H7 (cell line): ENCODE measurements at regions not wholly inside any gene's neighbourhood (a gene's known extent, or its start where the extent isn't known, plus 50 kb on each side); places are given as distances from the start of the nearest gene placed in this dataset.
"Not testable (repeated sequence)": the region's sequence is repeated elsewhere in the genome, so short reads cannot be mapped to it uniquely, and the experiment has no call there.

ENCODE experiments used
- DNase-seq: peaks from one replicate; pipeline ENCODE4 v3.0.0; 2012
- H3K27me3 ChIP-seq: 2 replicates; pipeline ENCODE4 v1.6.0; 2011; ENCODE audit warnings: mild to moderate bottlenecking, low read length; ENCODE audit not compliant: control insufficient read depth, insufficient read depth
- H3K36me3 ChIP-seq: replicated peaks from 2 replicates; pipeline ENCODE4 v1.5.1; 2011; ENCODE audit warnings: low read length; ENCODE audit not compliant: control insufficient read depth, insufficient read depth
- H3K4me3 ChIP-seq: 2 replicates; pipeline ENCODE4 v1.5.1; 2011; ENCODE audit warnings: low read depth, mild to moderate bottlenecking, control low read depth, low read length, moderate library complexity; ENCODE audit not compliant: insufficient read depth

DNA sequence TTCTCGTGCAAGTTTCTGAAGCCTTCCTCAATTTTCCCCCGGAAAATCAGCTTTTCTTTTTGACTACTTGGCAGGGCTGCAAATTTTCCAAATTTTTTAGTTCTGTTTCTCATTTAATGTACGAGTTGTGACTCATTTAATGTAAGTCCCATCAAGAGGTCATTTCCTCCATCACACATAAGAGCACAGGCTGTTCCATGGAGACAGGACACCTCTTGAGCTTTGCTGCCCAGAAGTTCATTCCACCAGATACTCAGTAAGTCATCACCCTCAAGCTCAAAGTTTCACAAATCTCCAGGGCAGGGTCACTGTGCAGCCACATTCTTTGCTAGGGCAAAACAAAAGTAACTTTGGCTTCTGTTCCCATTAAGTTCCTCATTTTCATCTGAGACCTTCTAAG is 101.5 kb upstream of the TEKT4 start:
- H3K36me3 ChIP-seq = no peaks in the 10 kb centered on the region
- H3K27me3 ChIP-seq = no peaks in the 10 kb centered on the region
- no peak overlapping the region for H3K4me3 ChIP-seq
- DNase-seq = no peak

DNA sequence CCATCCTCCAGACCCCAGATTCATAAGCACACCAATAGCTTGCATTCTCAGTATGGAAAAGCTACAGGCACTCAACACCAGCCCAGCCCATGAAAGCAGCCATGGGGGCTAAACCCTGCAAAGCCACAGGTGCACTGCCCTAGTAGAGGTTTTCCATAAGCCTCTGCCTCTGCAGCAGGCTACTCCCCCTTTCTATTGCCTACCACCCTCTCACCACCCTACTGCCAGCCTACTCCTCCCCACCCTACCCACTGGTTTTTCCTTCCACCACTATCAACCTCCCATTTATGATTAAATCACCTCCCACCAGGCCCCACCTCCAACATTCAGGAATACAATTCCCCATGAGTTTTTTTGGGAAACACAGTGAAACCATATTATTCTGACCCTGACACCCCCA is 96.4 kb upstream of the TEKT4 start:
- no peak for DNase-seq
- Histone ChIP-seq H3K36me3 (no peaks in the 10 kb centered on the region), H3K4me3 (no peak overlapping the region), H3K27me3 (no peaks in the 10 kb centered on the region)

DNA sequence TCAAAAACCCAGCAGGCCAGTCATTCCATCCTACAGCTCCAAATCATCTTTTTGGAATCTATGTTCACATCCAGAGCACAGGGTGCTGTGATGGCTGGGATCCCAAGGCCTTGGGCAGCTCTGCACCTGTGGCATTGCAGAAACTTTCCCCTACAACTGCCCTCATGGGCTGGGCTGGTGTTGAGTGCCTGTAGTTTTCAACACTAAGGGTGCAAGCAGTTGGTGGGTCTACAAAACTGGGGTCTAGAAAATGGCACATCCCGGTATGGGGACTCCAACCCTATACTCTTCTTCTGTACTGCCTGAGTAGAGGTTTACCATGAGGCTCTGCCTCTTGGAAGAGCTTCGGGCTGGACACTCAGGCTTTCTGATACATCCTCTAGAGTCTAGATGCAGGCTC is 95.2 kb upstream of the TEKT4 start:
- DNase-seq = no peak
- Histone ChIP-seq H3K4me3 (no peak overlapping the region), H3K27me3 (no peaks in the 10 kb centered on the region), H3K36me3 (no peaks in the 10 kb centered on the region)

DNA sequence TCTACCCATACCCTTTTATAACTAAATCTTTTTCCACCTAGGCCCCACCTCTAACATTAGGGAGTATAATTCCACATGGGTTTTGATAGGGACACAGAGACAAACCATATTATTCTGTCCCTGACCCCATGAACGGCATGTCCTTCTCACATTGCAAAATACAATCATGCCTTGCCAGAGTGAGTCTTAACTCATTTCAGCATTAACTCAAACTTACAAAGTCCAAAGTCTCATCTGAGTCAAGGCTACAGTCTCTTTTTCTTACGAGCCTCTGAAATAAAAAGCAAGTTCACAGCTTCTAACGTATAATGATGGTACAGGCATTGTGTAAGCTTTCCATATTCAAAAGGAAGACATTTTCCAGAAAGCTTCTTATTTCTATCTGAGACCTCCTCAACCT is 86.1 kb upstream of the TEKT4 start:
- H3K4me3 ChIP-seq, DNase-seq: not testable (repeated sequence)

DNA sequence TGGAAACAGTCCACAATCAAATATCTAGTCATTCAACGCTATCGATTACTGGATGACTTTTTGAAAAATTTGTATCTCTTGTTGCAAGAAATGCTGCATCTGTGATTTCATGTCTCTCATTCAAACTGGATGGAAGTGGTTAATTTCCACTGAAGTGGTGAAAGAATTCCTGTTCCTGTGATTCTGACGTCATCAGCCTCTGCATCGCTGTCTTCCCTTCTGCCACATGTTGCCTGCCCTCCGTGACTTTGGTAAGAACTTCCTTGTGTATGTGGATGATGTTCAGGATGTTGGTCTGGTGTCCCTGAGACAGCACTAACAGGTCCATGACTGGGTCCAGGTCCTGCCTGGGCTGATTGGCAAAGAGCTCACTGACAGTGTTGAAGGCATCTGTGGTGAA is 84.8 kb upstream of the TEKT4 start:
- not testable (repeated sequence) for DNase-seq, H3K27me3 ChIP-seq, H3K36me3 ChIP-seq, H3K4me3 ChIP-seq

More for the DNA sequence above, 86.1 kb upstream of the TEKT4 start:
- not testable (repeated sequence) for H3K27me3 ChIP-seq, H3K36me3 ChIP-seq

DNA sequence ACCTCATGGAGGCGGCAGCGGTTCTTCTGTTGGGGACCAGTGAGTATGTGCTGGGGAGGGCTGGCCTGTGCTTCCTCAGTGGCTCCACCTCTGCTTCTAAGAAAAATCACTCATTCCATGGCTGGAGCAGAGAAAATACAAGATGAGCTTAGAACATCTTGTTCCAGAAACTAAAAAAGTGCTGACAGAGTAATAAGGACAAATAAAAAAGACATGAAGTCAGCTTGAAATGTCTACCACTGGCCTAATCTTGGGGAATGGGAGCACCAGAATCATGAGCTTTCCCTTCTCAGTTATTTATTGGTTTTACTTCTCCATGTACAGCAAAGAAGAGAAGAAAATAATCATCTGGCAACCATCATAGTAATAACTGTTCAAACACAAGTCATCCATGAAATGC is 81.1 kb upstream of the TEKT4 start:
- not testable (repeated sequence) for H3K27me3 ChIP-seq, H3K36me3 ChIP-seq, DNase-seq, H3K4me3 ChIP-seq

DNA sequence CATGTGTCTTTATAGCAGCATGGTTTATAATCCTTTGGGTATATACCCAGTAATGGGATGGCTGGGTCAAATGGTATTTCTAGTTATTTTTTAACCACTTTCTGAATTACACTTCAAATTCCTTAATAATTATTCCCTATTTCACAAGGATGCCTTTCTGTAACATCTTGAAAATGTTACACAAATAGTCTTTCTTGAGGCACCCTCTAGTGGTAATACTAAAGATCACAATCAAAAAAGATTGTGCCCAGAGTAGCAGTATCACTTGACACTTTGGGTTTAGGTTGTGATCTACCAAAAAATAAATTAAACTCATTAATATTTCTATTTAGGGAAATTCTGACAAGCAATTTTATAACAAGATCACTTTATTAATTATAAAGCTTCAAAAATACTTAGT is 74.0 kb upstream of the TEKT4 start:
- H3K27me3 ChIP-seq, H3K36me3 ChIP-seq, DNase-seq, H3K4me3 ChIP-seq: not testable (repeated sequence)
